ENCODE measurements at regions not wholly inside any gene's neighbourhood (a gene's known extent, or its start where the extent isn't known, plus 50 kb on each side); places are given as distances from the start of the nearest gene placed in this dataset.

- TF ChIP-seq, protein P1, sequence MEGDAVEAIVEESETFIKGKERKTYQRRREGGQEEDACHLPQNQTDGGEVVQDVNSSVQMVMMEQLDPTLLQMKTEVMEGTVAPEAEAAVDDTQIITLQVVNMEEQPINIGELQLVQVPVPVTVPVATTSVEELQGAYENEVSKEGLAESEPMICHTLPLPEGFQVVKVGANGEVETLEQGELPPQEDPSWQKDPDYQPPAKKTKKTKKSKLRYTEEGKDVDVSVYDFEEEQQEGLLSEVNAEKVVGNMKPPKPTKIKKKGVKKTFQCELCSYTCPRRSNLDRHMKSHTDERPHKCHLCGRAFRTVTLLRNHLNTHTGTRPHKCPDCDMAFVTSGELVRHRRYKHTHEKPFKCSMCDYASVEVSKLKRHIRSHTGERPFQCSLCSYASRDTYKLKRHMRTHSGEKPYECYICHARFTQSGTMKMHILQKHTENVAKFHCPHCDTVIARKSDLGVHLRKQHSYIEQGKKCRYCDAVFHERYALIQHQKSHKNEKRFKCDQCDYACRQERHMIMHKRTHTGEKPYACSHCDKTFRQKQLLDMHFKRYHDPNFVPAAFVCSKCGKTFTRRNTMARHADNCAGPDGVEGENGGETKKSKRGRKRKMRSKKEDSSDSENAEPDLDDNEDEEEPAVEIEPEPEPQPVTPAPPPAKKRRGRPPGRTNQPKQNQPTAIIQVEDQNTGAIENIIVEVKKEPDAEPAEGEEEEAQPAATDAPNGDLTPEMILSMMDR (IDR thresholded peaks at IDR 0.05 in 8 of 11, conservative IDR thresholded peaks at IDR 0.05 in 3 of 11): no peak
- no peak for TF ChIP-seq POLR2A (IDR thresholded peaks at IDR 0.05)
- no peak for TF ChIP-seq POLR2AphosphoS5 (IDR thresholded peaks at IDR 0.05)
Observed at GRCh38 chr16:6447021-6447790, 885.4 kb upstream of the RBFOX1 start.
